ENCODE measurements at regions not wholly inside any gene's neighbourhood (a gene's known extent, or its start where the extent isn't known, plus 50 kb on each side); places are given as distances from the start of the nearest gene placed in this dataset.

DNA sequence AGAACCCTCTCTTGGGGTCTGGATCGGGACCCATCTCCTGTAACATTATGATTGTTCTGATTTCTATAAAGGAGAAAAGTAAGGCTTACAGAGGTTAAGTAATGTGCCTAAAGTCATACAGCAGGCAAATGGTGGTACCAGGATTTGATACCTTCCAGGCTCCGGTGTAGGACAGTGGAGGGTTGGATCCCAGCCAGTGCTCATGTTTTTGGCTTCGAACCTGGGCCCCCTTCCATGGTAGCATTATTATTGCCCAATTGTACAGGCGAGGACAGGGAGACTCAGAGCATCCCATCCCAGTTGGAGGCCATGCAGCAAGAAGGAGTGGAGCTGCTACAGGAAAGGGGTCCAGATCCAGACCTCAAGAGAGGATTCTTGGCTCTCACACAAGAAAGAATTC is 202.7 kb downstream of the TFAP2C start:
- Histone ChIP-seq H3K4me1 (peaks cover 39% of the 10 kb centered on the region), H3K27me3 (no peaks in the 10 kb centered on the region), H3K9me3 (no peaks in the 10 kb centered on the region), H3K4me3 (no peak overlapping the region), H3K36me3 (no peaks in the 10 kb centered on the region), H3K27ac (no peak overlapping the region)
- intact Hi-C loops (cut with DNase I) = no loop called here
- no peak for DNase-seq (ENCODE audit: extremely low spot score in 2 of 2)
- TF ChIP-seq POLR2AphosphoS5 (IDR thresholded peaks at IDR 0.05; ENCODE audit: insufficient read depth in 1 of 2, low read depth in 1 of 2) (no peak), POLR2A (IDR thresholded peaks at IDR 0.05) (no peak), CTCF (IDR thresholded peaks at IDR 0.05) (no peak)

- H3K9me3 ChIP-seq = no peaks in the 10 kb centered on the region
- H3K4me3 ChIP-seq = no peak overlapping the region
- H3K27me3 ChIP-seq = no peaks in the 10 kb centered on the region
- peak overlapping the region; percentile 50 for H3K27ac ChIP-seq
- peaks cover 30% of the 10 kb centered on the region for H3K4me1 ChIP-seq
- no peaks in the 10 kb centered on the region for H3K36me3 ChIP-seq
- intact Hi-C loops (cut with DNase I) = no loop called here
- TF ChIP-seq POLR2AphosphoS5 (IDR thresholded peaks at IDR 0.05; ENCODE audit: insufficient read depth in 1 of 2, low read depth in 1 of 2) = no peak
- TF ChIP-seq POLR2A (IDR thresholded peaks at IDR 0.05) = no peak
- no peak for TF ChIP-seq CTCF (IDR thresholded peaks at IDR 0.05)
- DNase-seq (ENCODE audit: extremely low spot score in 2 of 2) = no peak
These were observed 204.3 kb downstream of the TFAP2C start for GRCh38 chr20:56833427-56833826.

- Histone ChIP-seq H3K9me3 (no peaks in the 10 kb centered on the region), H3K4me1 (peaks cover 22% of the 10 kb centered on the region), H3K27me3 (no peaks in the 10 kb centered on the region), H3K36me3 (no peaks in the 10 kb centered on the region), H3K27ac (no peak overlapping the region), H3K4me3 (no peak overlapping the region)
- no peak for DNase-seq (ENCODE audit: extremely low spot score in 2 of 2)
- no peak for TF ChIP-seq CTCF (IDR thresholded peaks at IDR 0.05)
- no peak for TF ChIP-seq POLR2A (IDR thresholded peaks at IDR 0.05)
- no peak for TF ChIP-seq POLR2AphosphoS5 (IDR thresholded peaks at IDR 0.05; ENCODE audit: insufficient read depth in 1 of 2, low read depth in 1 of 2)
- intact Hi-C loops (cut with DNase I) = no loop called here
These were observed 206.9 kb downstream of the TFAP2C start for GRCh38 chr20:56835829-56836550.

DNA sequence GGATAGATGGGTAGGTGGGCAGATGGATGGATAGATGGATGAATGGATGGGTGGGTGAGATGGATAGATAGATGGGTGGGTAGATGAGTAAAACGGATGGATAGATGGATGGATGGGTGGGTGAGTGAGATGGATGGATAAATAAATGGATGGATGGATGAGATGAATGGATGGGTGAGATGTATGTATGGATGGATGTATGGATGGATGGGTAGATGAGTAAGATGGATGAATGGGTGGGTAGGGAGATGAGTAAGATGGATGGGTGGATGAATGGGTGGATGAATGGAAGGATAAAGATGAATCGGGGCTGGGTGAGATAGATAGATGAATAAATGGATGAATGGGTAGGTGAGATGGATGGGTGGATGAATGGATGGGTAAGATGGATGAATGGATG is 210.1 kb downstream of the TFAP2C start:
- no peak overlapping the region for H3K27ac ChIP-seq
- H3K9me3 ChIP-seq = no peaks in the 10 kb centered on the region
- DNase-seq (ENCODE audit: extremely low spot score in 2 of 2) = no peak
- TF ChIP-seq POLR2A (IDR thresholded peaks at IDR 0.05) (no peak), POLR2AphosphoS5 (IDR thresholded peaks at IDR 0.05; ENCODE audit: insufficient read depth in 1 of 2, low read depth in 1 of 2) (no peak), CTCF (IDR thresholded peaks at IDR 0.05) (no peak)
- no peak overlapping the region for H3K4me3 ChIP-seq
- H3K4me1 ChIP-seq = peaks cover 16% of the 10 kb centered on the region
- no peaks in the 10 kb centered on the region for H3K36me3 ChIP-seq
- intact Hi-C loops (cut with DNase I) = no loop called here
- H3K27me3 ChIP-seq = no peaks in the 10 kb centered on the region

DNA sequence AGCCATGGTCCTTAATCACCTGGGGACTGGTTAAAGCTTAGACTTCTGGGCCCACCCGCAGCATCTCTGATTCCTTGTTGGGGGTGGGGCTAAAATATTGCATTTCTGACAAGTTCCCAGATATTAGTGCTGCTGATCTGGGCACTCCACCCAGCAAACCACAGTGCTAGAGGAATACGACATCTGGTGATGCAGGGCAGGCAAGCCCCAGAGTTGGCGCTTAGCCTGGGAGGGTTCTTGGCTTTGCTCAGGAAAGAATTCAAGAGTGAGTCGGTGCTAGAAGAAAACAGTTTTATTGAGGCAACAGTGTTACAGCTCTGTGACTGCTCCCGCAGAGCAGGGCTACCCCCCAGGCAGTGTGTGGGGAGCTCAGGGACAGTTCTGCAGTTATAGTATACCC is 210.7 kb downstream of the TFAP2C start:
- Histone ChIP-seq H3K4me1 (peaks cover 16% of the 10 kb centered on the region), H3K27ac (no peak overlapping the region)
- intact Hi-C loops (cut with DNase I) = no loop called here

More for the DNA sequence above, 210.7 kb downstream of the TFAP2C start:
- no peak overlapping the region for H3K4me3 ChIP-seq
- H3K27me3 ChIP-seq = no peaks in the 10 kb centered on the region
- DNase-seq (ENCODE audit: extremely low spot score in 2 of 2) = no peak
- H3K36me3 ChIP-seq = no peaks in the 10 kb centered on the region
- no peaks in the 10 kb centered on the region for H3K9me3 ChIP-seq
- TF ChIP-seq POLR2A (IDR thresholded peaks at IDR 0.05) = no peak
- no peak for TF ChIP-seq POLR2AphosphoS5 (IDR thresholded peaks at IDR 0.05; ENCODE audit: insufficient read depth in 1 of 2, low read depth in 1 of 2)
- no peak for TF ChIP-seq CTCF (IDR thresholded peaks at IDR 0.05)

All from vagina (tissue), 2 donors.